ENCODE measurements at regions not wholly inside any gene's neighbourhood (a gene's known extent, or its start where the extent isn't known, plus 50 kb on each side); places are given as distances from the start of the nearest gene placed in this dataset.

- TF ChIP-seq EZH2 (IDR thresholded peaks at IDR 0.05) = no peak
- TF ChIP-seq POLR2AphosphoS5 (IDR thresholded peaks at IDR 0.05; ENCODE audit: borderline replicate concordance, low read depth, low read length) = no peak
- TF ChIP-seq FOXP2 (optimal IDR thresholded peaks at IDR 0.05; ENCODE audit: control extremely low read depth, extremely low read length, insufficient read depth) = no peak
These were observed 123.8 kb upstream of the AKIRIN2 start for GRCh38 chr6:87825821-87826221.

All from SK-N-MC (cell line).